K562 (cell line): ENCODE measurements at regions not wholly inside any gene's neighbourhood (a gene's known extent, or its start where the extent isn't known, plus 50 kb on each side); places are given as distances from the start of the nearest gene placed in this dataset.

Experiments used
- ATAC-seq: fragments of 200-7000 bp; cut with Tn5 transposase; 3 replicates; pipeline ENCODE4 v1.9.1; 2020; ENCODE audit warnings: moderate library complexity
- BruUV-seq: library from RNA; stranded (reverse); fragments of 400-500 nt; replicated peaks from 2 replicates; lab custom pipeline; 2021; lab: Mats Ljungman, UMichigan
- CTCF ChIA-PET: fragments of 300-600 bp; formaldehyde crosslinking; extraction: SDS; loops from one replicate; lab custom pipeline; 2021; ENCODE audit warnings: low intra/inter-chr PET ratio; lab: Yijun Ruan, JAX
- POLR2A ChIA-PET: fragments of 300-600, 350-650 bp; sonication (Branson Sonifier 250); formaldehyde crosslinking; extraction: SDS; loops from one replicate; lab custom pipeline; 2021; ENCODE audit warnings: antibody characterized with exemption, inconsistent platforms; lab: Yijun Ruan, JAX
- DNase-seq, 4 experiments: peaks; one replicate each; pipeline versions ENCODE4 v3.0.0 to v3.0.0-alpha.2; 2011 to 2018; ENCODE audit warnings: low spot score in 3 of 4, mixed read lengths in 3 of 4; ENCODE audit errors: extremely low read depth in 1 of 4
- FAIRE-seq: peaks from 2 replicates; lab custom pipeline; 2011; peaks lifted over from hg19 to GRCh38; lab: Jason Lieb, UNC
- H2AFZ ChIP-seq: 2 replicates; pipeline ENCODE4 v1.6.0; 2011; ENCODE audit warnings: low read depth, low read length, control low read depth, inconsistent platforms
- H3K27ac ChIP-seq: fragments of 200-600 bp; 3 replicates; pipeline ENCODE4 v1.8.0; 2011; ENCODE audit warnings: low read depth, mild to moderate bottlenecking, control low read depth, inconsistent platforms, low read length, moderate library complexity, mixed read lengths; ENCODE audit errors: extremely low read depth
- H3K27me3 ChIP-seq, 2 experiments: fragments of 300-600 bp in 1 of 2; 2 replicates in 1 of 2; 3 replicates in 1 of 2; pipeline versions ENCODE4 v1.6.0 to v1.8.0; 2011; ENCODE audit warnings: inconsistent platforms in 2 of 2, low read length in 2 of 2, mild to moderate bottlenecking in 1 of 2, mixed read lengths in 1 of 2, moderate library complexity in 1 of 2; ENCODE audit not compliant: control insufficient read depth in 2 of 2, insufficient read depth in 2 of 2
- H3K36me3 ChIP-seq: fragments of 300-600 bp; 3 replicates; pipeline ENCODE4 v1.8.0; 2011; ENCODE audit warnings: mild to moderate bottlenecking, low read length, inconsistent platforms; ENCODE audit not compliant: control insufficient read depth, insufficient read depth
- H3K4me1 ChIP-seq, 2 experiments: fragments of 200-600 bp in 1 of 2; replicated peaks in 1 of 2; 2 replicates in 1 of 2; 3 replicates in 1 of 2; pipeline versions ENCODE4 v1.5.1 to v1.8.0; 2011; ENCODE audit warnings: inconsistent platforms in 2 of 2, low read length in 2 of 2, mild to moderate bottlenecking in 1 of 2, mixed read lengths in 1 of 2, moderate library complexity in 1 of 2; ENCODE audit not compliant: control insufficient read depth in 2 of 2, insufficient read depth in 2 of 2
- H3K4me2 ChIP-seq: 2 replicates; pipeline ENCODE4 v1.6.1; 2011; ENCODE audit warnings: low read length, control low read depth, inconsistent platforms, mixed read lengths; ENCODE audit not compliant: insufficient read depth
- H3K4me3 ChIP-seq: fragments of 200-600 bp; sonication (generic), shearing (Covaris generic); 2 replicates; pipeline ENCODE4 v1.5.1; 2016; ENCODE audit warnings: control low read depth, inconsistent platforms
- H3K79me2 ChIP-seq: fragments of 200-600 bp; 3 replicates; pipeline ENCODE4 v1.8.0; 2011; ENCODE audit warnings: low read length, inconsistent platforms; ENCODE audit not compliant: control insufficient read depth, insufficient read depth
- H3K9ac ChIP-seq, 2 experiments: 2 replicates each; pipeline versions ENCODE4 v1.6.0 to v1.6.1; 2011; ENCODE audit warnings: low read depth in 2 of 2, low read length in 2 of 2, control low read depth in 1 of 2, inconsistent platforms in 1 of 2, mild to moderate bottlenecking in 1 of 2, mixed read lengths in 1 of 2; ENCODE audit not compliant: insufficient read depth in 1 of 2
- H3K9me1 ChIP-seq: one replicate; pipeline ENCODE4 v1.6.0; 2011; ENCODE audit warnings: inconsistent platforms, mild to moderate bottlenecking, low read length, moderate library complexity; ENCODE audit not compliant: control insufficient read depth, insufficient read depth
- H3K9me3 ChIP-seq: replicated peaks from 2 replicates; pipeline ENCODE4 v1.5.1; 2011; ENCODE audit warnings: low read depth, low read length, inconsistent platforms; ENCODE audit not compliant: control insufficient read depth, insufficient read depth
- H4K20me1 ChIP-seq: replicated peaks from 2 replicates; pipeline ENCODE4 v1.6.1; 2011; ENCODE audit warnings: low read length, inconsistent platforms, mixed read lengths; ENCODE audit not compliant: control insufficient read depth, insufficient read depth
- CREBBP ChIP-seq: IDR thresholded peaks from one replicate; pipeline ENCODE4 v1.6.1; 2012; ENCODE audit warnings: low read depth, mild to moderate bottlenecking, control low read depth, inconsistent platforms, low read length
- EP400 ChIP-seq: fragments of 450-650 bp; IDR thresholded peaks from 2 replicates; pipeline ENCODE4 v1.6.1; 2017; ENCODE audit warnings: antibody characterized with exemption, mild to moderate bottlenecking, moderate library complexity
- MCM2 ChIP-seq: fragments of 450-650 bp; IDR thresholded peaks from 2 replicates; pipeline ENCODE4 v1.6.1; 2017; ENCODE audit warnings: low read depth, mild to moderate bottlenecking
- MYC ChIP-seq, 2 experiments: fragments of 250-450 bp in 1 of 2; sonication (Bioruptor Pico) in 1 of 2; IDR thresholded peaks; 2 replicates each; pipeline versions ENCODE4 v1.5.1 to v1.6.1; 2012 to 2021; ENCODE audit warnings: low read depth in 2 of 2, borderline replicate concordance in 1 of 2, improper control_type of control experiment in 1 of 2, low read length in 1 of 2, mild to moderate bottlenecking in 1 of 2, moderate library complexity in 1 of 2
- PHF8 ChIP-seq: fragments of 200-600 bp; sonication (generic); IDR thresholded peaks from 2 replicates; pipeline ENCODE4 v1.6.1; 2012; ENCODE audit warnings: mixed run types, mild to moderate bottlenecking, inconsistent platforms, low read length, moderate library complexity, borderline replicate concordance
- PTBP1 ChIP-seq: fragments of 200-400 bp; formaldehyde crosslinking; IDR thresholded peaks from 2 replicates; pipeline ENCODE4 v1.6.1; 2017; ENCODE audit warnings: low read depth, low read length
- RB1 ChIP-seq: fragments of 450-650 bp; IDR thresholded peaks from 2 replicates; pipeline ENCODE4 v1.6.1; 2017; ENCODE audit warnings: low read depth, mild to moderate bottlenecking
- SMAD3 ChIP-seq: fragments of 450-650 bp; formaldehyde crosslinking; conservative IDR thresholded peaks from 2 replicates; pipeline ENCODE4 v1.4.0; 2020; ENCODE audit warnings: mild to moderate bottlenecking
- TSC22D4 ChIP-seq: fragments of 450-650 bp; IDR thresholded peaks from 2 replicates; pipeline ENCODE4 v1.6.1; 2016; ENCODE audit warnings: missing genetic modification characterization, missing biosample characterization, control low read depth
- ZMIZ1 ChIP-seq, 2 experiments: fragments of 150-350 bp in 1 of 2; IDR thresholded peaks; 2 replicates each; pipeline ENCODE4 v1.6.1; 2012 to 2016; ENCODE audit warnings: low read depth in 2 of 2, low read length in 2 of 2, mild to moderate bottlenecking in 1 of 2, moderate library complexity in 1 of 2
- ZNF124 ChIP-seq: sonication (generic); formaldehyde crosslinking; IDR thresholded peaks from 2 replicates; pipeline ENCODE4 v1.8.1; 2022; ENCODE audit warnings: missing genetic modification reagents
- ZNF354B ChIP-seq: fragments of 250-450 bp; sonication (Bioruptor Pico); IDR thresholded peaks from 2 replicates; pipeline ENCODE4 v1.4.0; 2020
- WGBS: fragments of 100-300 bp; shearing (Covaris generic); methylation state at CpG from one replicate; pipeline ENCODE4 v1.1.6; 2016; ENCODE audit warnings: low coverage, mixed read lengths; ENCODE audit not compliant: insufficient coverage; ENCODE audit errors: missing lambda C conversion rate; 5-methylcytosine and 5-hydroxymethylcytosine counted together
- in situ Hi-C: fragments of 300-500 bp; cut with MboI; formaldehyde crosslinking; loops from 4 replicates; pipeline ENCODE4 v1.15.0; 2018; ENCODE audit warnings: inconsistent platforms, mixed read lengths
- intact Hi-C: fragments of 100-400 bp; cut with micrococcal nuclease; formaldehyde crosslinking; loops from 2 replicates; pipeline ENCODE4 v1.14.2; 2022

DNA sequence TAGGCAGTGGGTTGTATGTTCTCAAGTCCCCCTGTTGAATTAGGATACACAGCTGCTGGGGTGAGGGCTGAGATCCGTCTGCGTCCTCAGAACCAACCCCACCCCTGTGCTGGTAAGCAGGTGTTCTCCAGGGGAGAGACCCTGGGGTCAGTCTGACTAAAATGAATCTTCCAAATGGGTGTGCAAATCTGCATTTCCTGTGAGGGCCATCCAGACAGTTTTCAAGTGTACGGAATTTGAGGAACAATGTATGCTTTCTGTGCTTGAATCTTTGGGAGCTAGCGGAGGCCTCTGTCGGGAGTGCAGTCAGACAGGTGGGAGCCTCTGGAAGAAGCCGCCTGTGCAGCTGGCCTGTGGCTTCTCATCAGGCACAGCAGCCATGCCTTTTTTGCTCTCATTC, 122.9 kb downstream of the MACROH2A1 start:
- Histone ChIP-seq H3K9me3 (no peaks in the 10 kb centered on the region), H3K9ac (no peak overlapping the region), H2AFZ (no peak overlapping the region), H4K20me1 (peaks cover 13% of the 10 kb centered on the region), H3K27me3 (no peaks in the 10 kb centered on the region), H3K4me2 (no peak overlapping the region), H3K9me1 (peaks cover 7% of the 10 kb centered on the region), H3K4me1 (peaks cover 20 to 21% of the 10 kb centered on the region in 2 experiments), H3K4me3 (no peak overlapping the region), H3K36me3 (no peaks in the 10 kb centered on the region), H3K27ac (no peak overlapping the region), H3K79me2 (no peaks in the 10 kb centered on the region)
- BruUV-seq, result no TSS peak
- 57% methylated on average over 6 of the region's 6 CpGs for WGBS
- ChIA-PET CTCF (no interaction called here), POLR2A (interaction anchor here (1.0 kb wide), 1 partner anchor 13 kb away, joined by 3 read pairs; no protein-coding TSS in a partner anchor)
- DNase-seq, result no peak
- TF ChIP-seq SMAD3 (CRISPR knock-in tag), result no peak
- TF ChIP-seq EP400, result no peak
- no peak for TF ChIP-seq ZNF124 (CRISPR knock-in tag)
- no peak for TF ChIP-seq PTBP1
- TF ChIP-seq MYC (IDR thresholded peaks at IDR 0.05; ENCODE audit: low read depth, low read length), result no peak
- no peak for TF ChIP-seq MYC (CRISPR knock-in tag; IDR thresholded peaks at IDR 0.05; ENCODE audit: borderline replicate concordance, low read depth)
- no peak for TF ChIP-seq MCM2
- TF ChIP-seq RB1, result no peak
- no peak for TF ChIP-seq TSC22D4 (tag)
- no peak for TF ChIP-seq ZNF354B
- TF ChIP-seq PHF8, result no peak
- no peak for TF ChIP-seq ZMIZ1 (IDR thresholded peaks at IDR 0.05; ENCODE audit: low read depth in 2 of 2, low read length in 2 of 2)
- TF ChIP-seq CREBBP, result no peak
- in situ Hi-C loops (no loop called here), intact Hi-C loops (no loop called here)
- no peak for ATAC-seq
- no peak for FAIRE-seq
